ENCODE measurements at regions not wholly inside any gene's neighbourhood (a gene's known extent, or its start where the extent isn't known, plus 50 kb on each side); places are given as distances from the start of the nearest gene placed in this dataset.

DNA sequence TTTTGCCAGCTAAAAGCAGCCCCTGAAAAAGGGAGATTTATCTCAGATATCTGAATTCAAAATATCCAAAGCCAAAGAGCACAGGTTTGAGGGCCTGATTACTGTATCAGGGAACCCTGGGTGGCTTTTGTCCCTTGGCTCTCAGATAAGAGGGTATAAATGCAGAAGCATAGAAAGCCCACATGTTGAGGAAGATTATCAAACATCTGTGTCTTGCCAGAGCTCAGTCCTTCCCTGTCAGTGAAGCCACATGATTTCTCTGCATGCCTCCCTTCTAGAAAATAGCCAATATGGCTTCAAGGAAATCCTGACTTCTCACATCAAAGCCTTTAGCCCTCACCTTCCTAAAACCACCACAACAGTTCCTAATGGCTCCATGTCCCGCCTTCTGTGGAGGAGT lies 408.0 kb upstream of the DMAC1 start:
- Mint-ChIP-seq H3K4me3 (no peak overlapping the region), H3K36me3 (ENCODE audit: insufficient read depth in 1 of 3, low read depth in 3 of 3) (no peaks in the 10 kb centered on the region), H3K27ac (no peak overlapping the region), H3K4me1 (no peaks in the 10 kb centered on the region), H3K27me3 (ENCODE audit: low read depth) (no peaks in the 10 kb centered on the region), H3K9me3 (peaks cover 0 to 3% of the 10 kb centered on the region in 2 experiments; a peak in 1 of 5 replicates)
- Histone ChIP-seq H4K5ac (ENCODE audit: insufficient read length, low read depth, low read length) (no peak overlapping the region), H3K23me2 (ENCODE audit: insufficient read length, low read depth, low read length, poor library complexity, severe bottlenecking) (no peaks in the 10 kb centered on the region), H3K4ac (ENCODE audit: low read depth, low read length) (no peak overlapping the region), H3K4me1 (ENCODE audit: insufficient read depth, low read length) (no peaks in the 10 kb centered on the region), H2BK20ac (ENCODE audit: low read depth, low read length, poor library complexity, severe bottlenecking) (no peak overlapping the region), H2BK120ac (ENCODE audit: low read depth, low read length, poor library complexity, severe bottlenecking) (no peak overlapping the region), H4K91ac (ENCODE audit: insufficient read length, low read depth, low read length) (no peak overlapping the region), H2AFZ (ENCODE audit: low read length) (no peak overlapping the region), H3T11ph (ENCODE audit: low read length) (no peak overlapping the region), H3K9ac (ENCODE audit: extremely low read depth, insufficient read length, low read length) (no peak overlapping the region), H3K23ac (ENCODE audit: insufficient read length, low read depth, low read length) (no peak overlapping the region), H2BK15ac (ENCODE audit: low read depth, low read length) (no peak overlapping the region), H3K27me3 (ENCODE audit: insufficient read depth, low read length) (no peaks in the 10 kb centered on the region), H3K79me1 (ENCODE audit: insufficient read depth, low read depth, low read length, poor library complexity, severe bottlenecking) (no peaks in the 10 kb centered on the region), H3K56ac (ENCODE audit: insufficient read length, low read depth, low read length) (no peak overlapping the region), H3K4me2 (ENCODE audit: insufficient read depth, insufficient read length, low read length) (no peak overlapping the region), H3K14ac (ENCODE audit: insufficient read depth, low read length) (no peak overlapping the region), H3K9me3 (ENCODE audit: control insufficient read depth, low read depth, low read length) (no peaks in the 10 kb centered on the region), H2BK12ac (ENCODE audit: insufficient read length, low read depth, low read length) (no peak overlapping the region), H3K18ac (ENCODE audit: insufficient read length, low read depth, low read length) (no peak overlapping the region), H2BK5ac (ENCODE audit: insufficient read length, low read length) (no peak overlapping the region), H4K8ac (replicated peaks; ENCODE audit: insufficient read length, low read depth, low read length) (no peak overlapping the region), H4K20me1 (ENCODE audit: control insufficient read depth, insufficient read depth, insufficient read length) (no peaks in the 10 kb centered on the region), H2AK5ac (ENCODE audit: insufficient read length, low read length) (no peak overlapping the region), H3K27ac (ENCODE audit: insufficient read length, low read depth, low read length) (no peak overlapping the region), H3K79me2 (ENCODE audit: insufficient read depth, low read length) (no peaks in the 10 kb centered on the region)
- no CpG with 5 or more reads among the region's 1 CpG for WGBS (ENCODE audit: extremely low coverage, insufficient read length, low lambda C conversion rate)
- TF ChIP-seq CTCF (conservative IDR thresholded peaks at IDR 0.05) = no peak
- no peak for DNase-seq

Measured in H9 (cell line).